ENCODE measurements at regions not wholly inside any gene's neighbourhood (a gene's known extent, or its start where the extent isn't known, plus 50 kb on each side); places are given as distances from the start of the nearest gene placed in this dataset.
"Not testable (repeated sequence)": the region's sequence is repeated elsewhere in the genome, so short reads cannot be mapped to it uniquely, and the experiment has no call there.

GRCh38 chr1:146393154-146393553 lies 164.3 kb upstream of the NOTCH2NLA start:
- TF ChIP-seq CTCF, POLR2A, POLR2AphosphoS5 (IDR thresholded peaks at IDR 0.05): not testable (repeated sequence)
